NCI-H69 (cell line): ENCODE measurements at regions not wholly inside any gene's neighbourhood (a gene's known extent, or its start where the extent isn't known, plus 50 kb on each side); places are given as distances from the start of the nearest gene placed in this dataset.
A peak's percentile ranks its signal among the peaks of the same experiment; 100 is the strongest.
"Not testable (repeated sequence)": the region's sequence is repeated elsewhere in the genome, so short reads cannot be mapped to it uniquely, and the experiment has no call there.

Source experiments
- DNase-seq: peaks from one replicate; lab custom pipeline; 2025; lab: John Stamatoyannopoulos, UW

GRCh38 chr2:53536583-53537361 is 230.8 kb upstream of the CHAC2 start:
- DNase-seq: no peak

- DNase-seq: no peak
These were observed 232.3 kb upstream of the CHAC2 start for GRCh38 chr2:53535234-53535840.

DNA sequence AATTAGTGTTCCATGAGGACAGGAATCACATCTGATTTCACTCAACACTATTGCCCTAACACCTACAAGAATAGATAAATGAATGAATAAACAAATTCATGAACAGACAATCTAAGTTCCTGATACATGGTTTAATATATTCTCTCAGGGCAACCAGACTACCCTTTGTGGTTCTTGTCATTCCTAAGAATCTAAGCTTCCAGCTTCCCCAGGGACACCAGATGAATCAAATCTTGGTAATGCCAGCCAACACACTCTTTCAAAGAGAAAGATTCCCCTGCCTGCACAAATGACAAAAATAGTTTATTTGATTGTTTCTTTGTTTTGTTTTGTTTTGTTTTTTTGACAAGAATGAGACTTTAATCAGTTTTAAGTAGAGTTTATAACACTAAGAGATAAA is 237.5 kb upstream of the CHAC2 start:
- DNase-seq: no peak

DNA sequence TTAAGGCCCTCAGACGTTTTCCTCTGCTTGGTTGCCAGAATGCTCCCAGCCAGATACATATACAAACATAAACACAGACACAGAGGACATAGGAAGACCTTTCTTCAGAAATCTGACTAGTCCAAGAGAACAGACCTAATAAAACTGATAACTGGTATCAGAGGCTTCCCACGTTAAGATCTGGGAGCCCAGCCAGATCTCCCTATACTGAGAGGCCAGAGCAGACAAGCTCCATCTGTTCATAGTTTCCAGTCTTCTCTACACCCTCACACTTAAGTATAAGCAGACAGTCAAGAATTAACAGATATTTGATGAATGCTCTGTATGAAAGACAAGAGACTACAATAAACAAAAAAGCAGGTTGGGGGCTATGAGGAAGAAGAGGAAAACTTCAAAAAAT is 240.5 kb upstream of the CHAC2 start:
- DNase-seq: peak; percentile 100

- DNase-seq: peak; percentile 100
These were observed 247.4 kb upstream of the CHAC2 start for GRCh38 chr2:53519918-53520841.

DNA sequence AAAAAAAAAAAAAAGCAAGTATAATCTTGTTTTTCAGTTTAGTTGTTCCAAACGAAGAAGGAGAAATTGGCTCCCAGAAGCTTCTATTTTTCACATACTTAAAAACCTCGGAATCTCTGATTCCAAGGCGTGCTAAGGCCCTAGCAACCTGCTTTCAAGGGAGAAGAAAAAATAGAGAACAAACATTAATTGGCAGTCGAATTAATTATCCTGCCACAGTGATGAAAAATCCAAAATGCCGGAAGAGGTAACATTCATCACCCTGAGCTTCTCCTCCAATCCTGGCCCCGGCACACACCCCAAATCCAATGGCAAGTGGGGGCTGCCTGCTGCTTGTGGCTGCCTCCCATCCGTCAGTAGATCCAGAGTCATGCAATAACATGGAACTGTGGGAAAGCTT is 250.2 kb upstream of the CHAC2 start:
- DNase-seq: no peak

- DNase-seq: no peak
These were observed 251.0 kb upstream of the CHAC2 start for GRCh38 chr2:53516650-53517049.

DNA sequence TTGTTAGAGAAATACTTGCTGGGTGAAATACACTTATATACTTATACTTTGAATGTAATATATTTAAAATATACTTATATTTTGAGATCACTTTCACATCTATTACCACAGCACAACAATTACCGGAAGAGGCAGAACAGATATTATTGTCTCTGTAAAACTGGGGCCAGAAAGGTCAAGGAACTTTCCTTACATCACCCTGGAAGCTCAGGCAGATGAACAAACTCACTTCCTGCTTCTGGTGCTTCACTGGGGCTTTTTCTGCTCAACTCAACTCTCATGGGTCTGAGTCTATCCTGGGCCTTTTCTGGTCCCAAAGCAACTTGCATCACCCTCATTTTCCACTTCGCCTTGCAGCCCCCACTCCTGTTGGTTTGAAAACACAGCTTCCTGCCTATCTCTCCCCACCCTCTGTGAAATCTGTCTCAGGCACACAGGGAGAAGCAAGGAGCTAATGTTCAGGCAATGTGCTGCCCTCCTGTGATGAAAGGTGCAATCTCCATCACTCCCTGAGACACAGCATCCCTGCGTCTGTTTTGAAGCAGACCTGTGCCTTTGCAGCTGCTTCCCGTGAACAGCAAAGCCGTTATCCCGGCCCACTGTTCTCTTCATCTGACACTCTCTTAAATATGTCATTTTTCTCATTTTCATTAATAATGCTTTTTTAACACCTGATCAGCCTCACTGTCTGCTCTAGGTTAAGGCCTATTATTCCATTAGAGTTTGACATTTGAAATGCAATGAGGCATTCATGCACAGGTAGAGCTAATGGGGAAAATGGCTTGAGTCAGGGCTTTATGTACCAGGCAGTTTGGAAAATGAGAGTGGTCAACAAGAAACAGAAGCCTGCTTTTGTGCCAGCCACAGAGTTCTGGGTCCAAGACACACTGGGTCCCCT is 251.9 kb upstream of the CHAC2 start:
- DNase-seq: peak; percentile 100

DNA sequence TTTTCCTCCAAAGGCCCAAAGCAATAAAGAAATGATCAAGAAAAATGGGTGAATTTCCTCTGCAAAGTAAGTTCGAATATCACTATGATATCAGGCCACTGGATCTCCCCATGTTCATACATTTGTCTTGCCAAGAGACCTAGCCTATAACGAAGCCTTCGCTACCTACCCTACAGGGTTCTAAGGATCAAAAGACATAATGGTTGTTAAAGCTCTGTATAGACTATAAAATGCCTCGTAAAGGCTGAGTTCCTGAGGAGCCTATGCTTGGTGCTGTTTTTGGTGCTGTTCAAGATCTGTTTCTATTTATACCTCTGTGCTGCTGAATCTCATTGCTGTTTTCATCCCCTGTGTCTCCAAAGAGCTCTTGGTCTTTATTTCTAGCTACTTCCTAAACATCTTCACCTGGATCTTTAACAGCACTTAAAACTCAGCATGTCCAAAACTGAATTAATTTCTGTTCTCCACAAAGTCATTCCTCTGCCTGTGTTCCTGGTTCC is 254.4 kb upstream of the CHAC2 start:
- no peak for DNase-seq

DNA sequence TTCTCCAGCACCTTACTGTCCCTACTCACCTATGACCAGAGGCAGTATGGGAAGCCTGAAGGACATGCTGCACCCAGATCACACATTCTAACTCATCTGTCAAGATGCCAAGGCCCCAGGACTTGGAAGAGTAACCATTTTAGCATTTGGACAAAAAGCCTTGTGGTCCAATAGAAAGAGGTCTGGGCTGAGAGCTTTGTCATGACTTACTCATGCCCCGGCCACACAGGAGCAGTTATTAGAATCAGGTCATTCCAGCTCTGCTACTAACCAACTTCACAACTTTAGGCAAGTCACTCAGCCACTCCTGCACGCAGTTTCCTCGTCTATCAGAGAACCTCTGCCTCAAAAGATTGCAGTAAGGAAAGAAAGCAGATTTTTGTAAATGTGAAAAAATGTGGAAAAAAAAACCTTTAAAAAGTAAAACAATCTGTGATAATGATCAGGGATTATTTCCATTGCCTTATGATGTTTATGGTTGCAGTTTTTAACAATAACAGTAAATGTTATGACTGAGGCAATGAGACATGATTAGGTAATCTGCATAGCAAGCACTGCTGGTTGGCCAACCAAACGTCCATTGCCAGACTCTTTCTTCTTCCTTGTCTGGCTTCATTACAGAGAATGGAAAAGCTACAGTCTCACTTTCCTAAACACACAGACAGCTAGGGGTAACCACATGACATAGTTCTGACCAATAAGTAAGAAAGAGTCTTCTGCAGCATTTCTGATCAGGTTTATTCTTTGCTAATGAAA is 255.4 kb upstream of the CHAC2 start:
- no peak for DNase-seq

DNA sequence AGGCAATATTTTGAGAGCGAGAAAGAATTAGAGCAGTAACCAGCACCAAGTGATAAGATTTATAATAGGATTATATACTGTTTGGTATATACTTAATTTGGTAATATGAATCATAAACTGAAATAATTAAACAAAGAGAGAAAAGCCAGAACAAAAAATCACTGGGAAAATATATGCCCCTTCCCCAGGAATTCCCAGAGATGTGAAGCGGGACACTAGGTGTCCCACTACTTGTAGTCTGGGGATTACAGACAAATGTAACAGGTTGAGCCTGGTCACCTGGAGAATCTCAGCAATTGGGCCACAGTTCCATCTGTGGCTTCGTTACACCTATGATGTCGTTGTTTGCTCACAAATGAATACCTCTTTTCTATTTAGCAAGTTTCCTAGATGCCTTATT is 256.1 kb upstream of the CHAC2 start:
- no peak for DNase-seq

DNA sequence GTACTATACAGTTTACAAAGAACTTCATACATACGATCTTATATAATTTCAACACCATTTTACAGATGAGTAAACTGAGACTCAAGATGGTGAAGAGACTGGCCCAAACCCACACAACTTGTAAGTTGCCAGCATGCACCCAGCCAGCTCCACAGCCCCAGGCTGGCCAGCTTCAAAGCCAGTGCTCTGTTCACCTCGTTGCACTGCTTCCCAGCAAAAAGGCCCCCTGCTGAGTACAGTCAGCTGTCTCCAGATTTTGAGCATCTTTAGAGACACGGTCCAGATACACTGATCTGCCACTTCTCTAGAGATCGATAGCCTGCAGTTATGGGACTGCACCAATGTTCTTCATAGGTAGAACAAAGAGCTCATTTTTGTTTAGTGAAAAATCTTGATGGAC is 257.2 kb upstream of the CHAC2 start:
- DNase-seq: peak; percentile 100

- DNase-seq: peak; percentile 100
These were observed 257.7 kb upstream of the CHAC2 start for GRCh38 chr2:53509831-53510388.

DNA sequence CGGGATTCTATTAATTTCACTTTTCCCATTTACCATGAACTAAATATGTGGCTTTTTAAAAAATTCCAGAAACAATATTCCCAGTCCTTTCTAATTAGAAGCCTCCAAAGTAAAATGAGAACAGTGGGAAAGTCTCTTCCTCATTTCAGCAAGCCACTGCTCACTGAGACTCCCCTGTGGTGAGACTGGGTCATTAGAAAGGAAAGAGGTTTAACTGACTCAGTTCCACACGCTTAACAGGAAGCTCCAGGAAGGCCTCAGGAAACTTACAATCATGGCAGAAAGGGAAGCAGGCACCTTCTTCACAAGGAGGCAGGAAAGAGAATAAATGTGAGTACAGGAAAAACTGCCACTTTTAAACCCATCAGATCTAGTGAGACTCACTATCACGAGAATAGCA is 258.9 kb upstream of the CHAC2 start:
- peak; percentile 100 for DNase-seq

- DNase-seq: not testable (repeated sequence)
These were observed 260.5 kb upstream of the CHAC2 start for GRCh38 chr2:53507070-53507469.

DNA sequence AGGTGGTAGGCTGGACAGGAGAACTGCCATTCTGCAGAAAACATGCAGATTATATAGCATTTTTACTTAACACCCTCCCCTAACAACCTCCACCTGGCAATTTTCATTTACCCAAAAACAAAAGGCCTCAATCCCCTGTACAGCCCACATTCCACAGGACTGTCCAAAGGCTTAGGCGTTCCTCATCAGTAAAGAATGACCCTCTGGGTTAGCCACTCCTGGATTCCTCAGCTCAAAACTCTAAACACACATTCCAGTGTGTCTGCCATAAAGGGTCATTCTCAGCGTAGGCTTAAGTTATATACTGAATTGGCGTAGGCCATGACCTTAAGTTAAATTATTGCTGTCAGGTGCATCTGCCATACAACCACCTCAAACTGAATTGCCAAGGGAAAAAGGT is 261.8 kb upstream of the CHAC2 start:
- DNase-seq: no peak

DNA sequence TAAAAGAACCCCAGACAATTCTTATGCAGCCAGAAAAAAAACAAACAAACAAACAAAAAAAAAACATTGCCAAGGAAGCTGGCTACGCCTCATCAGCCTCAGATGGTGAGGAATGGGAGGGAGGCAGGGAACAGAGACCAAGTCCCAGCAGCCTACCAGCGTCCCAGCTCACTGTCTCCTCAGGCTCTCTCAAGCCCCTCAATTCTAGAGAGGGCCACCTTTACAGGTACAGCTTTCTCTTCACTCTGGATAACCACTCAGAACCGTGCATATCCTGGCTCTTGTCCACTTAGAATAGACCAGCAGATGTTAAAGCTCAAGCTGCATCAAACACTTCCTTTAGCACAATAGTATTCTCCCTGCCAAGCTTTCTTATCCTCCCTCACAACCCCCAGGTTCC is 263.1 kb upstream of the CHAC2 start:
- no peak for DNase-seq

- DNase-seq: no peak
These were observed 267.4 kb upstream of the CHAC2 start for GRCh38 chr2:53500181-53500580.

DNA sequence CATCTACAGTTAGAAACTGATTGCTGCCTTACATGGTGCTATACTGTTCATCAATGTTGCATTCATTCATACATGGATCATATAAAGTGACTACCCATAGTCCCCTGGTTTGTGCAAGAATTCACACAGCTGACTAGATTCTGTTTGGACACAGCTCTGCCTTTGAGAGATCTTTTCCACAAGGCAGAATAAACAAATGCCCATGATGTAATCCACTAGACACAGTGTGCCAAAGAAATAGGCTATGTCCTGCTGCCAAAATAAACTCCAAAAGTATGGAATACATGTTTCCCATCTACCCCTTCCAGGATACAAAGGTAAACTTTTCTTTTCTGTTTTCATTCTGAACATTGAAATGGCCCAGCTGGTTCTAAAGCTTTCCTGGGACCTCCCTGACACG is 269.4 kb upstream of the CHAC2 start:
- no peak for DNase-seq

GRCh38 chr2:53497020-53497419 is 270.6 kb upstream of the CHAC2 start:
- DNase-seq: no peak
